ENCODE measurements at regions not wholly inside any gene's neighbourhood (a gene's known extent, or its start where the extent isn't known, plus 50 kb on each side); places are given as distances from the start of the nearest gene placed in this dataset.
"Not testable (repeated sequence)": the region's sequence is repeated elsewhere in the genome, so short reads cannot be mapped to it uniquely, and the experiment has no call there.

DNA sequence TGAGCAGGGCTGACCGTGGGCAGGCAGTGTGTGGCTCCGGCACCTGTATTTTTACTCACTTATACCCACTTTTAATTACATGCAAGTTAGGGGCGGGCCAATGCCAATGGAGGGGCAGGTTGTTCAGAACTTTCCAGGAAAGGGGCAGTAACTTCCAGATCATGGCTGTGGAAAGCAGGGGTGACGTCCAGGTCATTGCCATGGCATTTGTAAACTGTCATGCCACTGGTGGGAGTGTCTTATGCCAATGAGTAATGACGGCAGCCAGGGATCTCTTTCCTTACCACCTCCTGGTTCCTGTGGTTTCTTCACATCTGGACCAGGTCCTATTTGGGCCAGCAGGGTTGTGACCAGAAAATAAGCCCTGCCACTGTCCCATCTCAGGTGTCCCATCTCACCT, 258.7 kb downstream of the THBS2 start:
- no peaks in the 10 kb centered on the region for H4K20me1 ChIP-seq (ENCODE audit: control insufficient read depth, insufficient read depth, low read length, poor library complexity, severe bottlenecking)
- no peaks in the 10 kb centered on the region for H3K36me3 ChIP-seq (replicated peaks in 1 of 2; ENCODE audit: control extremely low read depth in 1 of 2, control insufficient read depth in 1 of 2, extremely low read depth in 1 of 2, insufficient read depth in 2 of 2, low read length in 1 of 2)
- no peak overlapping the region for H3K4me2 ChIP-seq (replicated peaks; ENCODE audit: low read depth, low read length, poor library complexity, severe bottlenecking)
- no peak for DNase-seq
- no peak overlapping the region for H3K4me3 ChIP-seq (ENCODE audit: control extremely low read depth in 1 of 5, extremely low read depth in 1 of 5, insufficient read depth in 1 of 5, low read depth in 2 of 5, low read length in 4 of 5)
- no peak overlapping the region for H3K27ac ChIP-seq (ENCODE audit: low read length in 2 of 2)
- H3K9me3 Mint-ChIP-seq (ENCODE audit: insufficient read depth), result no peaks in the 10 kb centered on the region
- H3K79me2 ChIP-seq (ENCODE audit: control insufficient read depth, insufficient read depth, low read length), result no peaks in the 10 kb centered on the region
- H2AFZ ChIP-seq (ENCODE audit: insufficient read depth, low read depth, low read length, poor library complexity, severe bottlenecking), result no peak overlapping the region
- H3K27ac Mint-ChIP-seq, result no peak overlapping the region
- H3K4me1 Mint-ChIP-seq, result no peaks in the 10 kb centered on the region
- H3K9me3 ChIP-seq (ENCODE audit: control extremely low read depth in 1 of 3, control insufficient read depth in 2 of 3, insufficient read depth in 1 of 3, low read length in 2 of 3), result no peaks in the 10 kb centered on the region
- WGBS (ENCODE audit: insufficient coverage), result 82% methylated on average over 3 of the region's 5 CpGs
- TF ChIP-seq EZH2 (IDR thresholded peaks at IDR 0.05; ENCODE audit: borderline replicate concordance, insufficient read depth, low read depth, low read length, poor library complexity, severe bottlenecking), result no peak
- TF ChIP-seq, protein P1, sequence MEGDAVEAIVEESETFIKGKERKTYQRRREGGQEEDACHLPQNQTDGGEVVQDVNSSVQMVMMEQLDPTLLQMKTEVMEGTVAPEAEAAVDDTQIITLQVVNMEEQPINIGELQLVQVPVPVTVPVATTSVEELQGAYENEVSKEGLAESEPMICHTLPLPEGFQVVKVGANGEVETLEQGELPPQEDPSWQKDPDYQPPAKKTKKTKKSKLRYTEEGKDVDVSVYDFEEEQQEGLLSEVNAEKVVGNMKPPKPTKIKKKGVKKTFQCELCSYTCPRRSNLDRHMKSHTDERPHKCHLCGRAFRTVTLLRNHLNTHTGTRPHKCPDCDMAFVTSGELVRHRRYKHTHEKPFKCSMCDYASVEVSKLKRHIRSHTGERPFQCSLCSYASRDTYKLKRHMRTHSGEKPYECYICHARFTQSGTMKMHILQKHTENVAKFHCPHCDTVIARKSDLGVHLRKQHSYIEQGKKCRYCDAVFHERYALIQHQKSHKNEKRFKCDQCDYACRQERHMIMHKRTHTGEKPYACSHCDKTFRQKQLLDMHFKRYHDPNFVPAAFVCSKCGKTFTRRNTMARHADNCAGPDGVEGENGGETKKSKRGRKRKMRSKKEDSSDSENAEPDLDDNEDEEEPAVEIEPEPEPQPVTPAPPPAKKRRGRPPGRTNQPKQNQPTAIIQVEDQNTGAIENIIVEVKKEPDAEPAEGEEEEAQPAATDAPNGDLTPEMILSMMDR (IDR thresholded peaks at IDR 0.05), result no peak
- no peaks in the 10 kb centered on the region for H3K27me3 ChIP-seq (replicated peaks in 1 of 4; ENCODE audit: control extremely low read depth in 1 of 4, control insufficient read depth in 3 of 4, insufficient read depth in 4 of 4, low read length in 3 of 4)
- no peaks in the 10 kb centered on the region for H3K27me3 Mint-ChIP-seq
- ChIA-PET CTCF (no interaction called here), POLR2A (no interaction called here)
- no peak overlapping the region for H3K4me3 Mint-ChIP-seq
- ATAC-seq (ENCODE audit: low read depth), result no peak
- intact Hi-C loops (cut with micrococcal nuclease), result no loop called here
- H3K4me1 ChIP-seq (ENCODE audit: control insufficient read depth in 2 of 2, insufficient read depth in 2 of 2, low read length in 2 of 2), result no peaks in the 10 kb centered on the region
- H3K9ac ChIP-seq (ENCODE audit: low read length), result no peak overlapping the region

DNA sequence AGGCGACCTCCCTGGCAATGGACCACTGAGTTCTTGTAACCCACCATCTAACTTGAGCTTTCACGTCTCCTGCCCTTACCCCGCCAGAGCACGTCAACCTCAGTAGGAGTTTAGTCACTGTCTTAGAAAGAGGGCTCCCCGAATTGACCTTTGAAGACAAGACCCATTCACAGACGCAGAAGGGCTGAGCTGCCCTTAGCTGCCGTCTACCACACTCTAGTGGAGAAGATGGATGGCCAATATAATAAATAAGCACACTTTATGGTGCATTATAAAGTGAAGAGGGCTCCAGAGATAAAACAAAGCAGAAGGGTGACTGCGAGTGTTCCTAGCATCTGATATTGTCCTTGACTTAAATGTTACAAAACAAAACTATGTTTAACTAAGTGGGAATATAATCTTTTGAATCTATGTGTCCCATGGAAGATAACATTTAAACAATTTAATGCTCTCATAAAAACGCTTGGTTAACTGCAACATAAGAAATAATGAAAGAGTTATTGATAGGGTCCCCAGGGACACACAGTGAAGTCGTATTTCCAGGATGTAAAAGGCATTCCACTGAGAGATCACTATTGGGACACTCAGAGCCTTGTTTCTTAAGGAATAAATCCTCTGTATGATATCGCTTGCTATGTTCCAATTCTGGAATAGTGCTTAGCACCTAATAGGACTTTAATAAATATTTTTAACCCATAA, 261.1 kb downstream of the THBS2 start:
- H3K27ac ChIP-seq (ENCODE audit: low read length in 2 of 2), result no peak overlapping the region
- no peak overlapping the region for H3K4me3 Mint-ChIP-seq
- CTCF ChIA-PET, result no interaction called here
- TF ChIP-seq EZH2 (IDR thresholded peaks at IDR 0.05; ENCODE audit: borderline replicate concordance, insufficient read depth, low read depth, low read length, poor library complexity, severe bottlenecking), result no peak
- TF ChIP-seq, protein P1 (IDR thresholded peaks at IDR 0.05), result no peak
- no peak overlapping the region for H2AFZ ChIP-seq (ENCODE audit: insufficient read depth, low read depth, low read length, poor library complexity, severe bottlenecking)
- H3K9me3 ChIP-seq (ENCODE audit: control extremely low read depth in 1 of 3, control insufficient read depth in 2 of 3, insufficient read depth in 1 of 3, low read length in 2 of 3), result no peaks in the 10 kb centered on the region
- H3K27me3 ChIP-seq (replicated peaks in 1 of 4; ENCODE audit: control extremely low read depth in 1 of 4, control insufficient read depth in 3 of 4, insufficient read depth in 4 of 4, low read length in 3 of 4), result no peaks in the 10 kb centered on the region
- H3K79me2 ChIP-seq (ENCODE audit: control insufficient read depth, insufficient read depth, low read length), result no peaks in the 10 kb centered on the region
- no peaks in the 10 kb centered on the region for H3K27me3 Mint-ChIP-seq
- no peaks in the 10 kb centered on the region for H3K9me3 Mint-ChIP-seq (ENCODE audit: insufficient read depth)
- DNase-seq (no peak), ATAC-seq (ENCODE audit: low read depth) (no peak)
- no peaks in the 10 kb centered on the region for H3K4me1 ChIP-seq (ENCODE audit: control insufficient read depth in 2 of 2, insufficient read depth in 2 of 2, low read length in 2 of 2)
- H3K9ac ChIP-seq (ENCODE audit: low read length), result no peak overlapping the region
- H3K4me2 ChIP-seq (replicated peaks; ENCODE audit: low read depth, low read length, poor library complexity, severe bottlenecking), result no peak overlapping the region
- POLR2A ChIA-PET, result no interaction called here
- WGBS (ENCODE audit: insufficient coverage), result 84% methylated on average over 4 of the region's 11 CpGs
- H4K20me1 ChIP-seq (ENCODE audit: control insufficient read depth, insufficient read depth, low read length, poor library complexity, severe bottlenecking), result no peaks in the 10 kb centered on the region
- no peaks in the 10 kb centered on the region for H3K36me3 ChIP-seq (replicated peaks in 1 of 2; ENCODE audit: control extremely low read depth in 1 of 2, control insufficient read depth in 1 of 2, extremely low read depth in 1 of 2, insufficient read depth in 2 of 2, low read length in 1 of 2)
- H3K4me3 ChIP-seq (ENCODE audit: control extremely low read depth in 1 of 5, extremely low read depth in 1 of 5, insufficient read depth in 1 of 5, low read depth in 2 of 5, low read length in 4 of 5), result no peak overlapping the region
- intact Hi-C loops (cut with micrococcal nuclease), result no loop called here
- H3K27ac Mint-ChIP-seq, result no peak overlapping the region
- no peaks in the 10 kb centered on the region for H3K4me1 Mint-ChIP-seq

DNA sequence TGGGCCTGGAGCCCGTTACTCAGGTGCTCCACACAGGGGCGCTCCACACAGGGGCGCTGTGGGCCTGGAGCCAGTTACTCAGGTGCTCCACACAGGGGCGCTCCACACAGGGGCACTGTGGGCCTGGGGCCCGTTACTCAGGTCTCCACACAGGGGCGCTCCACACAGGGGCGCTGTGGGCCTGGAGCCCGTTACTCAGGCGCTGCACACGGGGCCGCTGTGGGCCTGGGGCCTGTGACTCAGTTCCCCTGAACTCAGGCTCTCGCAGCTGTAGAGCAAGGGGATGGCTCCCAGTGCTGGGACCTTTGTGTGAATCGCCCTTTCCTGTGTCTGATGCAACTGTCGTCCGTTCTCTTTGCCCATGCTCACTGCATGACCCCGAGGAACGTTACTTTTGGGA, 262.0 kb downstream of the THBS2 start:
- POLR2A ChIA-PET, result not testable (repeated sequence)

More for the DNA sequence above, 262.0 kb downstream of the THBS2 start:
- H3K27me3 ChIP-seq (replicated peaks in 1 of 4; ENCODE audit: control extremely low read depth in 1 of 4, control insufficient read depth in 3 of 4, insufficient read depth in 4 of 4, low read length in 3 of 4); H3K4me1 ChIP-seq (ENCODE audit: control insufficient read depth in 2 of 2, insufficient read depth in 2 of 2, low read length in 2 of 2); intact Hi-C loops (cut with micrococcal nuclease); H3K79me2 ChIP-seq (ENCODE audit: control insufficient read depth, insufficient read depth, low read length); H3K27ac ChIP-seq (ENCODE audit: low read length in 2 of 2); CTCF ChIA-PET; ATAC-seq (ENCODE audit: low read depth); H3K9me3 Mint-ChIP-seq (ENCODE audit: insufficient read depth); H3K9me3 ChIP-seq (ENCODE audit: control extremely low read depth in 1 of 3, control insufficient read depth in 2 of 3, insufficient read depth in 1 of 3, low read length in 2 of 3); H3K4me3 ChIP-seq (ENCODE audit: control extremely low read depth in 1 of 5, extremely low read depth in 1 of 5, insufficient read depth in 1 of 5, low read depth in 2 of 5, low read length in 4 of 5); H3K4me1 Mint-ChIP-seq; H4K20me1 ChIP-seq (ENCODE audit: control insufficient read depth, insufficient read depth, low read length, poor library complexity, severe bottlenecking); H3K4me2 ChIP-seq (replicated peaks; ENCODE audit: low read depth, low read length, poor library complexity, severe bottlenecking); DNase-seq; H2AFZ ChIP-seq (ENCODE audit: insufficient read depth, low read depth, low read length, poor library complexity, severe bottlenecking); H3K27ac Mint-ChIP-seq; H3K9ac ChIP-seq (ENCODE audit: low read length); H3K36me3 ChIP-seq (replicated peaks in 1 of 2; ENCODE audit: control extremely low read depth in 1 of 2, control insufficient read depth in 1 of 2, extremely low read depth in 1 of 2, insufficient read depth in 2 of 2, low read length in 1 of 2); H3K4me3 Mint-ChIP-seq; H3K27me3 Mint-ChIP-seq: not testable (repeated sequence)
- WGBS (ENCODE audit: insufficient coverage), result 97% methylated on average over 15 of the region's 17 CpGs

Measured in B cell (primary cell).